GM19468 (cell line): ENCODE measurements at regions not wholly inside any gene's neighbourhood (a gene's known extent, or its start where the extent isn't known, plus 50 kb on each side); places are given as distances from the start of the nearest gene placed in this dataset.

Experiments used
- ATAC-seq: cut with Tn5 transposase; IDR thresholded peaks from one replicate; pipeline ENCODE4 v1.9.1; 2021; ENCODE audit warnings: mild to moderate bottlenecking, moderate library complexity, moderate number of reproducible peaks; ENCODE audit not compliant: unreplicated experiment; ENCODE audit errors: extremely low read depth

DNA sequence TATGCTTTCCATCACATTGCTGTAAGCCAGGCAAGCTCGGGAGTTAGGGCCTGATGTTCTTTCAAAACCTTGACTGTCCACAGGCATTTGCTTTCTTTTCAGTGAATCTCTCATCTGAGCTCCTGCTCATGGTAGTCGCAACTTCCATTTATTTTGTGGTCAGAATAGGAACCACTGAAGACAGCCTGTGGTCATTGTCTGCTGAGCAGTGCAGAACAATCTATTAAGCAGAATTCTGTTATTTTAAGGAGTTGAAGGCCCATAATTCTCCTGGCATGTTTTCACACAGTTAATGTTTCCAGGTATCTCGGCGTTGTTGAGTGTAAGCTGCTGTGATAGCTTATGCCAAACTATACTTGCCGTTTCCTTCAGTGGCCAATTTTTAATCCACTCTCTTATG lies 491.1 kb upstream of the AKR1E2 start:
- ATAC-seq: no peak

DNA sequence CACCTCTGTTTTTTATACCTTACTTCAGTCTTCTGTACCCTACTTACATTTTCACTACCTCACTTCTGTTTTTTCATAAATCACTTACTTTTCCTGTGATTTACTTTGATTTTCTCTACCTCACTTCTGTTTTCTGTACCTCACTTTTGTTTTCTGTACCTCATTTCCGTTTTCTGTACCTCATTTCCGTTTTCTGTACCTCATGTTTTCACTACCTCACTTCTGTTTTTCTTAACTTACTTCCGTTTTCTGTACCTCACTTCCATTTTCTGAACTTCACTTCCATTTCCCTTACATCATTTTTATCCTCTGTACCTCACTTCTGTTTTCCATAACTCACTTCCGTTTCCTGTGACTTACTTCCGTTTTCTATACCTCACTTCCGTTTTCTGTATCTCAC lies 492.0 kb upstream of the AKR1E2 start:
- no peak for ATAC-seq

DNA sequence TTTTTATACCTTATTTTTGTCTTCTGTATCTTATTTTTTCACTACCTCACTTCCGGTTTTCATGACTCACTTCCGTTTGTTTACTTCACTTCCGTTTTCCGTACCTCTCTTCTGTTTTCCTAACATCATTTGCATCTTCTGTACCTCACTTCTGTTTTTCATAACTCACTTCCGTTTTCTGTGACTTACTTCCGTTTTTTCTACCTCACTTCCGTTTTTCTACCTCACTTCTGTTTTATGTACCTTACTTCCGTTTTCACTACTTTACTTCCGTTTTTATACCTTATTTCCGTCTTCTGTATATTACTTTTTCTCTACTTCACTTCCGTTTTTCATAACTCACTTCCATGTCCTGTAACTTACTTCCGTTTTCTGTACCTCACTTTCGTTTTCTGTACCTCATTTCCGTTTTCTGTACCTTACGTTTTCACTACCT lies 492.5 kb upstream of the AKR1E2 start:
- no peak for ATAC-seq

DNA sequence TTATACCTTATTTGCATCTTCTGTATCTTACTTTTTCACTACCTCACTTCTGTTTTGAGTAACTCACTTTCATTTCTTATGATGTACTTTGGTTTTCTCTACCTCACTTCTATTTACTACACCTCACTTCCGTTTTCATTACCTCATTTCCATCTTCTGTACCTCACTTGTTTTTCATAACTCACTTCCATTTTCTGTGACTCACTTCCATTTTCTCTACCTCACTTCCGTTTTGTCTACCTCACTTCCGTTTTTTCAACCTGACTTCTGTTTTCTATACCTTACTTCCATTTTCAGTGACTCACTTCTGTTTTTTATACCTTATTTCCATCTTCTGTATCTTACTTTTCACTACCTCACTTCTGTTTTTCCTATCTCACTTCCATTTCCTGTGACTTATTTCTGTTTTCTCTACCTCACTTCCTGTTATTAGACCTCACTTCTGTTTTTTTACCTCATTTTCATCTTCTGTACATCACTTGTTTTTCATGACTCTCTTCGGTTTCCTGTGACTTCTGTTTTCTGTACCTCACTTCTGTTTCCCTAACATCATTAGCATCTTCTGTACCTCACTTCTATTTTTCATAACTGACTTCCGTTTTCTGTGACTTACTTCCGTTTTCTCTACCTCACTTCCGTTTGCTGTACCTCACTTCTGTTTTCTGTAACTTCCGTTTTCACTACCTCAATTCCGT lies 493.1 kb upstream of the AKR1E2 start:
- no peak for ATAC-seq

DNA sequence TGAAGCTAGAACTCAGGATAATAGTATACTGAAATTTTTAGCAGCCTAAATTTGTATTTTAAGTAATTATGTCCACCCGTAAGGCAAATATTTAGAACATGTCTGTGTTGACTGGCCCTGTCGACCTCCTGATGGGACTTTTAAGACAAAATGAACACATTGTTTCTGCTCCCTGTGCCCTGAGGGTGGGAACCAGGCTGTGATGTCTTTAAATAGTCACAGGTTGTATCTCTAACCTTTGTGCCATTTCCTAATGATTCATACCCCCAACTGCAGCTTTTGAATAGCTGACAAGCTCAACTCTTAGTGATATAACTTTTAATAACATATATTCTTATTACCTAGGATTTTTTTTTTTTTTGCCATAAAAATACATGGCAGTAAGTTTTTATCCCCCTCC lies 494.9 kb upstream of the AKR1E2 start:
- no peak for ATAC-seq

DNA sequence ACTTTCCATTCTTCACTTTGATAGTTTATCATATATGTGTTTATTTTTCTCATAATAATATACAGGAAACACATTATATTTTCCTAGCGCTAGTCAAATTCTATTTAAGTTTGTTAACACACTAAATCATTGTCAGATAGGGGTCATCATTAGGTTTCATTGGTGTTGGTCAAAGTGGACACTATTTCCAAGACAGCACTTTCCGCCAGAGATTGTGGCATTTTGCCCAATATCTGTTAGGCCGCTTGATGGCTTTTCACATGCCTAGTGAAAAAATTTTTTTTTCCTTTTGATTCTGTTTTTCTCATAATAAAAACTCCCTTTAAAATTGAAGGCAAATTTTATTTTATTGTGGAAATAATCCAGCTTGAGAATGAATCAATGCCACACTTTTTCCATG lies 495.4 kb upstream of the AKR1E2 start:
- no peak for ATAC-seq

DNA sequence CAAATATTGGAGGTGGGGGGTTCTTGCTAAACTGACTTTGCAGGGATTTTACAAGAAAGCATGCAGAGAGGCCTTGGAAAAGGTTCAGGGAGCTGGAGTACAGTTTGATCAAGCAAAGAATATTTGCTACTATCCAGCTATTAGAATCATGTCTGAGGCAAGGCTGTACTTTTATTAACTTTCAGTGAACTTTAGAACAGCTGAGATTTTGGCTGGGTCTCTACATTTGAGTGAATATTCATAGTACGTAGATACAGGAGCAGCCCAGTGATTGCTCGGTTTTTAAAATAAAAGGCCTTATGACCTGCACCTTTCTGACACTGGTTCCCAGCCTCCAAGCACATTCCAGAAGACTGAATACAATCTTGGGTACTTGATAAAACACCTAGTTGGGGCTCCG lies 496.8 kb upstream of the AKR1E2 start:
- no peak for ATAC-seq

DNA sequence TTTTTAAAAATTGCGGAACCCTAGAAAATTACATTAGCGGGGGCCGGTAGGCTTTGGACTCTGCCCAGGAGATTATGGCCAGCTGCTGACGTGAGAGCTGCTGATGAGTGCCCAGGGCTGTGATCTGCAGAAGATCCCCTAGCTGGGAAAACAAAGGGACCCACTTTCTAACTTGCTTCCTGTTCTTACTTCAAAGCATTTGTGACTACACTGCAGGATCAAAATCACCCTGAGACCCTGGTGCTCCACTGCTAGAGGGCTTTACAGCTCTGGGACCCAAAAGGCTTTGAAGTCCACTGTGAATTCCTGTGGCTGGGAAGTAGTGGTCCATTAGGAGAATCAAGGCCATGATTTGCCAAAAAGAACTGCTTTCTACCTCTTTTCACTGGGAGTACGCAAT lies 499.4 kb upstream of the AKR1E2 start:
- ATAC-seq: no peak

DNA sequence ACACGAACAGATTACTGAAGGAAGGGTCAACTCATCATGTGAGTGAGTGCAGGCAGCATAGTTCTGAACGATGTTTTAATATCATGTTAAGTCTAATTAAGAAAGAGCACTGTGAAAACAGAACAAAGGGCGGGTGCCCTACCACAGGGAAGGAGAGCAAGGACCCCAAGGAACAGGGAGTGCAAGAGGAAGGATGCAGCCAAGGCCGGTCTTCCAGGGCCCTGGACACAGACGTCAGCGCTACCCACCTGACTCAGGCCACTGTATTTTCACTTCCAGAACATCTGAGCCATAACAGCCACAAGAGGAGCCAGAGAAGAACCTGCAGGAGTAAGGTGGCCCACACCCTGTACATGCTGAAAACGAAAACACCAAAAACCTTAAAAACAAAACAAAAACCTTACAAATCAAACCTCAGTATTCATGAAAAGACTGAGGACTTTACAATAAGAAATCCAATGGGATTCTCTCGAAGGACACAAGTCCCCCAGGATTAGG lies 506.1 kb upstream of the AKR1E2 start:
- no peak for ATAC-seq

DNA sequence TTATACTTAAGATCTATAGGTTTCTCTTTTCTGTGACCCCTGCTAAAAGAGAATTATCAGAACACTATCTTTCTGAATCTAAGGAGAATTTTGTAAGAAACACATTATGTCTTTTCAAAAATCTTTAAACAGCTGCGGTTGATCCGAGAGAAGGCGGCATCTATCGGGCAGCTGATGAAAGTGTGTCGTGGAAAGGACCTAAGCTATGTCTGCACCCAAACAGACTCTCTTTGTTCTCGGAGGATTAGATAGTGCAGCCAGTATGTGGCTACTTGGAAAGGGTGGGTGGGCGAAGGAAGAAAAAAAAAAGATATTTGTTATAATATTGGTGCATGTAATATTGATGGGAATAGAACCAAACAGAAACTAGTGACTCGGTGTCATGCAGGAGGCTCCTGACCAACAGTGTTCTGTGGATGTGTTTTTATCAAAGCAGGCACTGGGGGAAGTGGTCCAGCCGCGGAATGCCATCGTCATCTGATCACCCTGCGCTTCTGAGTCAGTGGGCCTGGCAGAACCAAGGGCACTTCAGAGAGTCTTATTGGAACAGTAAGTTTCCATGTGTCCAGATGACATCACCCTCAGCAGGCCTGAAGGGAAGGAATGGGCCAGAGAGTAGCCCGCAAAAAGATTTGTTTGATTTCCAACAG lies 509.7 kb upstream of the AKR1E2 start:
- no peak for ATAC-seq

DNA sequence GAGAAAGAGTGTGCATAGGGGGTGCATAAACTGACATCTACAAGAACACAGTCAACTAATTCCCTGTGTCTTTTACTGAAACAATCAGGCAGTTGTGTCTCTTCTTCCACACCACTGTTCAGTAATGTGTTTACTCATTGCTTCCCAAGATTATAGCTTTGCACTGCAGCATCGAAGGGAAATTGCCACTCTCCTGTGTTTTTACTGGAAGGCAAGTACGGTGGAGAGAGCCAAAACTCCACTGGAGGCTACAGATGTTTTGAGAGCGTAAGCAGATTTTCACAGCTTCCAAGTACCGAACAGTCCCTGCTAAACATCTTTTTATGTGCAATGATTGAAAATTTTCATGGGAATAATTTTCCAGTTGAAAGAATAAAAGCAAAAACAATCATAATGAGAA lies 510.5 kb upstream of the AKR1E2 start:
- ATAC-seq: no peak

DNA sequence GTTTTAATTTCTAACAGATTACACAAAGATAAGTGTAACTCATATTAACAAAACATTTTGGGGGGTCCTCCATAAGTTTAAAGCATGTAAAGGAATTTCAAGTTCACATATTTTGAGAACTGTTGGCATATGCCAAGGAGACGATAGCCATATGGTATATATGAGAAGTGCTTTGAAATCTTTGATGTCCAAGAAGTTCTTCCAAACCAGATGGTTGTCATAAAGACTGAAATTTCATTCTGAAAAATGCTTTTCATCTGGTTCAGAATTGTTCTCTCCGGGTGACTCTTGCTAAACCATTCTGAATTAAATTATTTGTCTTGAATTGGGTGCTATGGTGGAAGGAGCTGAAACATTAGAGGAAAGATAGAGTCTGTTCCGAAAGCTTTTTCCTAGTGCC lies 513.0 kb upstream of the AKR1E2 start:
- ATAC-seq: no peak

DNA sequence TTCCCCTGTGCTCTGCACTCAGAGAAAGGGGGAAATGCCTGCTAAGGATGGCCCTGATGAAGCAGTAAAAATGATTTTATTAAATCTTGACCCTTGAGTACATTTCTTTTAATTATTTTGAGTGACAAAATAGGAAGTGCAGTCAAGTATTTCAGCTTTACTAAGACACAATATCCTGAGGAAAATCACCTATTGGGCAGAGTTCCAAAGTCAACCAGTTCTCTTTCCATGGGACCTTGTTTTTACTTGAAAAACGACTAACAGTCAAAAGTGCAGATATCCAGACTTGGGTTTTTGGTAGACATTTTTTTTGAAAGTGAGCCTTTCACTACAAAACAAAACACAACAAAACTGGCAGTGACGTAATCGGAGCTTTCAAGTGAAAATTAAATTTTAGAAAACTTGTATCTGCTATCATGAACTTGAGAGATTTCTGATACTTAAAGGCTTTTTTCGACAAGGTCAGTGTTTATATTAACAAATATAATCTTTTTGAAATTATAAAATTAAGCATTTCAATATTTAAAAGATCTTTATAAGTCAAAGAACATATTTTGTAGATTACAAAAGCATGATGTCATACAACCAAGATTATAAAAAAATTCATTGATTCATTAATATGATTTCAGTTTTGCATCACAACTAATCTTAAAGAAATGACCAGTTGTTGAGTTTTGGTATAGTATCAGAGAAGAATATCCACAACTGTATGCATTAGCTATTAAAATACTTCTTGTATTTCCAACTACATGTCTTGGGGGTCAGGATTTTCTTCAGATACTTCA lies 513.8 kb upstream of the AKR1E2 start:
- ATAC-seq: no peak

DNA sequence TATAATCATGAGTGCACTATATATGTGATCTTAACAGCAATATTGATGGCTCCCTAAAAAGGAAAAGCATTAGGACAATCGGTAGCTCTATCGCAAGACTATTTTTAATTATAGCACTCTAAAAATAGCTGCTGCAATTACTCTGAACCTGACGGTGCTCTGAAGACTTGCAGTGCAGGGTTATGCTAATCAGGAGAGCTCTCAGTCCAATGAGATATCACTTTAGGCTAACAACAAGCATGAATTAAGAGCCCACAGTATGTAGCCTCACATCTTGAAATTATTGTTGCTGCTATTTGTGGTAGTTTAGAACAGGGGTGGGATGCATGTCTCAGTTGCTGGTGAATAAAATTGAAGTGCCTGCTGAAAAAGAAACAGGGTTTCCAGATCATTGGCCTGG lies 515.8 kb upstream of the AKR1E2 start:
- no peak for ATAC-seq

DNA sequence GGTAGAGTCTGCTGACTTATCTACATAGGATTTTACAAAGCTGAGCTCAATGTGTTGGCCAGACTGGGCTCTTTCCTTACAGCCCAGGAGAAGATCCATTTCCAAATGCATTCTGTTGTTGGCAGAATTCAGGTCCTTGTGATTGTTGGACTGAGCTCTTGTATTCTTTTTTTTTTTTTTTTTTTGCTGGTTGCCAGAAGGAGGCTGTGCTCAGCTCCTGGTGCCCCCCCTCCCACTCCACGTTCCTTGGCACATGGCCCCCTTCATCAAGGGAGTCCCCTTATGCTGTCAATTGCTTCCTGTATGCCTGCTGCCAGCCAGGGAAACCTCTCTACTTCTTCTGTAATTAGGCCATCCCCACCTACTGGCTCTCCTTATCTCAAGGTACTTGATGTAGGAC lies 518.1 kb upstream of the AKR1E2 start:
- no peak for ATAC-seq

DNA sequence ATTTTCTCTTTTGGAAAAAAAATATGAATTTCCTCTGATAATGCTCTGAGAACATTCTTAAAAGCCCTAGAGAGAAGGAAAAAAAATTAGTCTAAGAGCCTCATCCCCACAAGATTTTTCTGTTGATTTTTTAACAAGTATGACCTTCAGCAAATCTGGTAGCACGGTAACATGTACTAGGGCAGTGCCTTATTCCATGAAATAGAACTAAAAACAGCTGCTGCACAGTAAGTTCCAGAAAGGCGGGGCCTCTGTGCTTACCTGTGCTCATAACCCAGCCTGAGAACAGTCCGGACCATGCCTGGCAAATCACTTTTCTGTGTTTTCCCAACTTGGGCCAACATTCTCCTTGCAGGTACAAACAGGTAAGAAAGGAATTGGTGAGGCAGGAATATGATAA lies 519.1 kb upstream of the AKR1E2 start:
- no peak for ATAC-seq

DNA sequence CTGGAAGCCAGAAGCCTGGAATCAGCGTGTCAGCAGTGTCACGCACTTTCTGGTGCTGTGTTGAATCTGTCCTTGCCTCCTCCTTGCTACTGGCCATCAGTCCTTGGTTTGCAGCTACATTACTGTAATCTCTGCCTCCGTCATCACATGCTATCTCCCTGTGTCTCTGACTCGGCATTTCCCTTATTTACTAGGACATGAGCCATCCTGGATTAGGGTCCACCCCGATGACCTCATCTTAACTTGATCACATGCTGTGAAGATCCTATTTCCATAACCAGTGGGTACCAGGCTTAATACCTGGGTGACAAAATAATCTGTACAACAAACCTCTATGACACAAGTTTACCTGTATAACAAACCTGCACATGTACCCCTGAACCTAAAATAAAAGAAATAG lies 518.0 kb upstream of the KLF6 start:
- ATAC-seq: no peak

DNA sequence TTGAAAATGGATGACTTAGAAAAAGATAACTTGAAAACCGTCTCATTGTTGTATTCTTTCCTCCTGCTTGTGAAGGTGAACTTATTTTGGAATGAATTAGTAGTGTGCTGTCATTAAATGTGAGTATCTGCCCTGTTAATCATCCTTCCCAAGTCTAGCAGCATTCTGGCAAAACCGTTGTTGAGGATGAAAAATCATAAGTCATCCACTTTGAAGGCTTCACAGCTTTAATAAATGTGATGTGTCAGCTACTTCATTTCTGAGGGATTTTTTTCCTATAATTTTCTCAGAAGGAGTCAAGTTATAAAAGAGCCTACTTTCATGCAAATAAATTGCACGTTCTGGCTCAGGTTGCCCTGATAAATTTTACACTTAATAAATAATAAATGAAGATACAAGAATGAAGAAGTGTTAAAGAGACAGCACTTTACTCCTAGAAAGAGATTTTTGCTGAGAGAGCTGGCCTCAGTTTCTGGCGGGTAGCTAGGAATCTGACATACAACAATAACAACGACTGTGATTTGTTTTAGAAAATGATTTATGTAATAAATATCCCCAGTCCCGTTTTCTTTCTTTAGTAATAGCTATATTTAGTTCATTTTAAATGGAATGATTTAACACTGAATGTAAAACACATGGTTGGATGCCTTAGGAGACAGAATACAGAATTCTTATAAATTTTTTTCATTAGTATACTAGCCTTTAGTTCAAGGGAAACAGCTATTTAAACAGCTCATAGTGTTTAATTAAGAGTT lies 516.5 kb upstream of the KLF6 start:
- no peak for ATAC-seq

DNA sequence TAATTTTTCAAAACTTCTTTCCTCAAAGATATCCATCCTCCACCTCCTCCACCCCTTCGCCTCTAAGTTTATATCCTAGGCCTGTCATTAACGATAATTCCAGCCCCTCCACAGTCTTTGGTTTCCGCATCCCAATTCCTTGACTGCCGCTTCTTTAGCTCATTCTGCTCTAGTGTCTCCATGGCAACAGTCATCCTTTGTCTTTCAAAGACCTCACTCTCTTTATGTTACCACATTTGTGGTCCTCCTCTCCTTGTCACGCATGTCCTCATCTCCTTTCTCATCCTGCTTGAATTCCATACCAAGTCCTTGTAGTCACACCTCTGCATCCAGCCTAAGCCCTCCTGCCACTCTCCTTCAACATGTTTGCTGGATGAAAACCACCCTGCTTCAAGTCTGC lies 511.2 kb upstream of the KLF6 start:
- no peak for ATAC-seq

DNA sequence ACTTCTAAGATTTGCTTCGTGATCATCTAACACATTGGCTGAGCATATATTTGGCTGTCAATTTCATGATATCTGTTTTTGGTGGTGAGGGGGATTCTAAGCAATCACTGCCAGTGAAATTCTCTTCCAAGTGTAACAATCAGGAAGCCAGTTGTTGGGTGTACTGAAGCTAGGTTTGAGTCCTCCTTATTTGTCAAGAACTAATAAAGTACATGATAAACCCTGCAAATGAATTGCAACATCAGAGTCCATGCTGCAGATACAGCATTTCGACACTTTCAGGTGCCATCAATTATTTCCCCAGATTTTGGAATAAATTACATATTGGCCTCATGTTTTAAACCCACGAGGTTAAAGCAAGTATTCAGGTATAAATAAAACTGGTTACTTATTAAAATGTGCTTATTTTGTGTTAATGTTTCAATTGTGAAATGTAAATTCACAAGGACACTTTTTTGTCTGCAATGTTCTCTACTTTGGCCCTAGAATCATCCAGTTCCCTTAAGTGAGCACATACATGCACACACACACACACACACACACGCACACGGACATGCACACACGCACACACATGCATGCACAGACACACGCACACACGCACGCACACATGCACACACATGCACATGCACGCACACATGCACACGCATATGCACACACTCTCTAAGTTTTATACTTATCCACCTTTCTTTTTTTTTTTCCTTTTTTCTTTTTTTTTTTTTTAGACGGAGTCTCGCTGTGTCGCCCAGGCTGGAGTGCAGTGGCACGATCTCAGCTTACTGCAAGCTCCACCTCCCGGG lies 510.2 kb upstream of the KLF6 start:
- ATAC-seq: no peak
